Prostate gland (tissue), 2 donors: ENCODE measurements at regions not wholly inside any gene's neighbourhood (a gene's known extent, or its start where the extent isn't known, plus 50 kb on each side); places are given as distances from the start of the nearest gene placed in this dataset.

ENCODE experiments used
- POLR2A ChIP-seq: fragments of 450-650 bp; IDR thresholded peaks from one replicate; pipeline ENCODE4 v1.6.1; 2016; ENCODE audit warnings: antibody characterized with exemption, mild to moderate bottlenecking
- POLR2AphosphoS5 ChIP-seq: sonication (generic); formaldehyde crosslinking; IDR thresholded peaks from one replicate; pipeline ENCODE4 v1.6.1; 2017; ENCODE audit warnings: antibody characterized with exemption
- TF ChIP-seq, protein P1 (sequence below), 4 experiments: fragments of 200-600 bp in 2 of 4; fragments of 450-650 bp in 2 of 4; sonication (generic) in 2 of 4; IDR thresholded peaks; 1 replicate in 3 of 4; 2 replicates in 1 of 4; pipeline ENCODE4 v1.5.1; 2016 to 2019; ENCODE audit warnings: antibody characterized with exemption in 4 of 4, mild to moderate bottlenecking in 2 of 4, moderate library complexity in 2 of 4

DNA sequence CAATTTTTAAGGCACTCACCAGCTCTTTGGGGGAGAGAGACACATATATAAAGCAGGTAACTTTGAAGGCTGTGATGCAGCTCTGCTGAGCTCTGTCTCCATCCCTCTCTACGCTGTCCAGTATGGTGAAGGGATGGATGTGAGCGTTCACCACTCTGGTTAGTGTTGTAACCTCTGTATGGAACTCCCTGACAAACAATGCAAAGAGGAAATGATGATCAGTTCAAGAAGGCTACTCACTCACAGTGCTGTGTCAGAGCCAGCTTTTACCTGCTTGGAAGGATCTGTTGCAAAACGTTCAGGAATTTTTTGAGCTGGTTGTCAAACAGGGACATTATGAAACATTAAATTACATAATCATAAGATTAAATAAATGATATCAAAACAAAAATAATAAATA lies 90.8 kb upstream of the SLC10A2 start:
- TF ChIP-seq, protein P1, sequence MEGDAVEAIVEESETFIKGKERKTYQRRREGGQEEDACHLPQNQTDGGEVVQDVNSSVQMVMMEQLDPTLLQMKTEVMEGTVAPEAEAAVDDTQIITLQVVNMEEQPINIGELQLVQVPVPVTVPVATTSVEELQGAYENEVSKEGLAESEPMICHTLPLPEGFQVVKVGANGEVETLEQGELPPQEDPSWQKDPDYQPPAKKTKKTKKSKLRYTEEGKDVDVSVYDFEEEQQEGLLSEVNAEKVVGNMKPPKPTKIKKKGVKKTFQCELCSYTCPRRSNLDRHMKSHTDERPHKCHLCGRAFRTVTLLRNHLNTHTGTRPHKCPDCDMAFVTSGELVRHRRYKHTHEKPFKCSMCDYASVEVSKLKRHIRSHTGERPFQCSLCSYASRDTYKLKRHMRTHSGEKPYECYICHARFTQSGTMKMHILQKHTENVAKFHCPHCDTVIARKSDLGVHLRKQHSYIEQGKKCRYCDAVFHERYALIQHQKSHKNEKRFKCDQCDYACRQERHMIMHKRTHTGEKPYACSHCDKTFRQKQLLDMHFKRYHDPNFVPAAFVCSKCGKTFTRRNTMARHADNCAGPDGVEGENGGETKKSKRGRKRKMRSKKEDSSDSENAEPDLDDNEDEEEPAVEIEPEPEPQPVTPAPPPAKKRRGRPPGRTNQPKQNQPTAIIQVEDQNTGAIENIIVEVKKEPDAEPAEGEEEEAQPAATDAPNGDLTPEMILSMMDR (IDR thresholded peaks at IDR 0.05): no peak
- TF ChIP-seq POLR2A (no peak), POLR2AphosphoS5 (no peak)
